Heart right ventricle (tissue), 16 donors: ENCODE measurements at regions not wholly inside any gene's neighbourhood (a gene's known extent, or its start where the extent isn't known, plus 50 kb on each side); places are given as distances from the start of the nearest gene placed in this dataset.

ENCODE experiments used
- ATAC-seq, 8 donors: fragments of 200-7000 bp; cut with Tn5 transposase; one replicate each; pipeline ENCODE4 v1.9.1; 2020; ENCODE audit warnings: mild to moderate bottlenecking in 8 of 8, moderate library complexity in 8 of 8, moderate number of reproducible peaks in 1 of 8
- DNase-seq, 2 donors: peaks; one replicate each; pipeline ENCODE4 v3.0.0-alpha.2; 2020
- H3K27ac ChIP-seq, 10 donors: fragments of 200-600 bp; sonication (generic) in 2 of 10; one replicate each; pipeline versions ENCODE4 v1.5.0 to v1.8.0; 2020 to 2022; ENCODE audit warnings: mild to moderate bottlenecking in 3 of 10
- H3K27me3 ChIP-seq, 7 donors: fragments of 200-600 bp; one replicate each; pipeline ENCODE4 v1.8.0; 2021 to 2022; ENCODE audit warnings: mild to moderate bottlenecking in 2 of 7
- H3K36me3 ChIP-seq, 9 donors: fragments of 200-600 bp; sonication (generic) in 1 of 9; one replicate each; pipeline versions ENCODE4 v1.5.0 to v1.8.0; 2020 to 2022; ENCODE audit warnings: mild to moderate bottlenecking in 2 of 9
- H3K4me1 ChIP-seq, 9 donors: fragments of 200-600 bp; sonication (generic) in 1 of 9; one replicate each; pipeline versions ENCODE4 v1.5.0 to v1.8.0; 2020 to 2022; ENCODE audit warnings: mild to moderate bottlenecking in 4 of 9
- H3K4me3 ChIP-seq, 10 donors: fragments of 200-600 bp; sonication (generic) in 2 of 10; one replicate each; pipeline versions ENCODE4 v1.5.0 to v1.8.0; 2020 to 2022; ENCODE audit warnings: mild to moderate bottlenecking in 7 of 10, moderate library complexity in 2 of 10
- H3K9me3 ChIP-seq, 11 donors: fragments of 200-600 bp in 10 of 11; sonication (generic) in 2 of 11; one replicate each; pipeline versions ENCODE4 v1.5.0 to v1.8.0; 2013 to 2022; ENCODE audit warnings: mild to moderate bottlenecking in 2 of 11, control low read depth in 1 of 11, moderate library complexity in 1 of 11
- CTCF ChIP-seq, 9 donors: fragments of 200-600 bp; sonication (generic) in 2 of 9; IDR thresholded peaks; one replicate each; pipeline versions ENCODE4 v1.5.0 to v1.8.0; 2021 to 2022; ENCODE audit warnings: antibody characterized with exemption in 9 of 9, mild to moderate bottlenecking in 5 of 9, moderate library complexity in 1 of 9
- WGBS, 2 donors: extraction: QIAGEN DNeasy Blood & Tissue Kit; methylation state at CpG; one replicate each; pipeline ENCODE4 v1.1.7; 2013; ENCODE audit warnings: inconsistent platforms in 1 of 2; 5-methylcytosine and 5-hydroxymethylcytosine counted together
- intact Hi-C, 10 donors: fragments of 100-400 bp; cut with DNase I; formaldehyde crosslinking; loops; one replicate each; pipeline versions ENCODE4 v1.11.1 to v1.14.2; 2022
- donor health status: Arrhythmogenic right ventricular cardiomyopathy.
- donor health status: ischemic (EF 13 %, LVEDD 7.1; RV severe dilation, severe dysfunction).
- donor health status: healthy with polysubstance abuse.
- donor health status: DM: no; HTN: yes; CAD: no.
- donor health status: DM: no; HTN: no; CAD: no.
- donor health status: ischemic (EF 25% LVEDD 6.9; RV normal size, moderate dysfunction).
- donor health status: ischemic (EF 25% LVEDD 5.7; RV mildly dilated, moderate dysfunction).
- donor health status: healthy.
- donor health status: DM: yes; HTN: yes; CAD: no.
- donor health status: Ischemic cardiomyopathy.
- donor health status: ischemic (EF 35%, LVEDD 5.7; RV mildly dilated, moderate dysfunction).
- donor health status: nonischemic (EF 11% LVEDD 7.7; RV severe dilation, severe dysfunction).
- donor health status: DM: yes; HTN: yes; CAD: no.
- donor health status: PGD.
- donor health status: ischemic (EF 29% LVEDD 5.4; RV normal size, mild dysfunction).
- donor health status: nonischemic (EF 23%, LVEDD 6.1; RV moderate dilation, normal function).

GRCh38 chr17:63185420-63185819 lies 219.4 kb downstream of the TANC2 start:
- Histone ChIP-seq H3K36me3 (no peaks in the 10 kb centered on the region), H3K4me1 (peaks cover 0 to 12% (median 0%) of the 10 kb centered on the region in 9 donors), H3K9me3 (no peaks in the 10 kb centered on the region), H3K4me3 (no peak overlapping the region), H3K27me3 (no peaks in the 10 kb centered on the region), H3K27ac (no peak overlapping the region)
- TF ChIP-seq CTCF (IDR thresholded peaks at IDR 0.05): no peak
- ATAC-seq: no peak
- intact Hi-C loops: no loop called here
- DNase-seq: no peak

GRCh38 chr17:63189082-63189481 lies 223.0 kb downstream of the TANC2 start:
- Histone ChIP-seq H3K36me3 (peaks cover 0 to 3% (median 0%) of the 10 kb centered on the region in 9 donors), H3K4me3 (no peak overlapping the region), H3K4me1 (peaks cover 0 to 17% (median 0%) of the 10 kb centered on the region in 9 donors), H3K27ac (no peak overlapping the region), H3K9me3 (no peaks in the 10 kb centered on the region), H3K27me3 (no peaks in the 10 kb centered on the region)
- peak in 1 of 8 donors; percentile 55 for ATAC-seq
- no peak for TF ChIP-seq CTCF (IDR thresholded peaks at IDR 0.05)
- intact Hi-C loops: no loop called here
- DNase-seq: no peak

GRCh38 chr17:63189930-63190329 lies 223.9 kb downstream of the TANC2 start:
- ATAC-seq (no peak), DNase-seq (no peak)
- intact Hi-C loops: no loop called here
- TF ChIP-seq CTCF (IDR thresholded peaks at IDR 0.05): no peak
- H3K9me3 ChIP-seq: no peaks in the 10 kb centered on the region
- H3K27ac ChIP-seq: no peak overlapping the region
- H3K36me3 ChIP-seq: peaks cover 0 to 12% (median 0%) of the 10 kb centered on the region in 9 donors
- H3K27me3 ChIP-seq: no peaks in the 10 kb centered on the region
- WGBS, 2 donors: 86 to 93% methylated on average over 3 of the region's 3 CpGs
- no peak overlapping the region for H3K4me3 ChIP-seq
- peaks cover 0 to 17% (median 0%) of the 10 kb centered on the region in 9 donors for H3K4me1 ChIP-seq

GRCh38 chr17:63190821-63191370 lies 224.9 kb downstream of the TANC2 start:
- WGBS, 2 donors: 84 to 88% methylated on average over 3 of the region's 3 CpGs
- intact Hi-C loops: no loop called here
- H3K4me3 ChIP-seq: no peak overlapping the region
- peaks cover 0 to 17% (median 0%) of the 10 kb centered on the region in 9 donors for H3K4me1 ChIP-seq
- no peak for TF ChIP-seq CTCF (IDR thresholded peaks at IDR 0.05)
- no peaks in the 10 kb centered on the region for H3K9me3 ChIP-seq
- H3K36me3 ChIP-seq: peaks cover 0 to 20% (median 0%) of the 10 kb centered on the region in 9 donors
- peak overlapping the region in 1 of 10 donors; percentile 33 for H3K27ac ChIP-seq
- DNase-seq (no peak), ATAC-seq (no peak)
- no peaks in the 10 kb centered on the region for H3K27me3 ChIP-seq
